ENCODE measurements at regions not wholly inside any gene's neighbourhood (a gene's known extent, or its start where the extent isn't known, plus 50 kb on each side); places are given as distances from the start of the nearest gene placed in this dataset.

DNA sequence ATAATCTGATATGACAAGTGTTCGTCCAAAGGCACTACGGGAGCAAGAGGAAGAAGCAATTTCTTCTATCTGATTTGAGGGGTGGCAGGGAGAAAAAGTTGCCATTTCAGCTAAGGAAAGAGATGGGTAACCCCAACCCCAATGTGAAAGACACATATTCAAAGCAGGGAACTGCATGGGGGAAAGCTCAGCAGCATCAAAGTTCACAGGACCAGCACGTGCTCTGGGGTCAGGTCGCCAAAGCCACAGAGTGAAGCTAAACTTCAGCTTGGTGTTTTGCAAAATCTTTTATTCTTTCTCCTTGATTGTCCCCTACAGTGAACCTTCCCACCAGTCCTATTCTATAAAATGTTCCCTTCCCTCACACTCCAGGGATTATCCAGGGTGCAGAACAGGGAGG lies 112.8 kb upstream of the PPP2R2D start:
- Histone ChIP-seq H4K91ac (ENCODE audit: insufficient read length, low read depth, low read length) (no peak overlapping the region), H3K27ac (ENCODE audit: insufficient read length, low read depth, low read length) (no peak overlapping the region), H3K18ac (ENCODE audit: insufficient read length, low read depth, low read length) (no peak overlapping the region), H3K14ac (ENCODE audit: insufficient read depth, low read length) (no peak overlapping the region), H3K27me3 (ENCODE audit: insufficient read depth, low read length) (no peaks in the 10 kb centered on the region), H2BK120ac (ENCODE audit: low read depth, low read length, poor library complexity, severe bottlenecking) (no peak overlapping the region), H3K9ac (ENCODE audit: extremely low read depth, insufficient read length, low read length) (no peak overlapping the region), H3K79me2 (ENCODE audit: insufficient read depth, low read length) (no peaks in the 10 kb centered on the region), H2BK12ac (ENCODE audit: insufficient read length, low read depth, low read length) (no peak overlapping the region), H3T11ph (ENCODE audit: low read length) (no peak overlapping the region), H4K20me1 (ENCODE audit: control insufficient read depth, insufficient read depth, insufficient read length) (no peaks in the 10 kb centered on the region), H2AK5ac (ENCODE audit: insufficient read length, low read length) (no peak overlapping the region), H3K56ac (ENCODE audit: insufficient read length, low read depth, low read length) (no peak overlapping the region), H3K23me2 (ENCODE audit: insufficient read length, low read depth, low read length, poor library complexity, severe bottlenecking) (no peaks in the 10 kb centered on the region), H2AFZ (ENCODE audit: low read length) (no peak overlapping the region), H2BK15ac (ENCODE audit: low read depth, low read length) (no peak overlapping the region), H2BK20ac (ENCODE audit: low read depth, low read length, poor library complexity, severe bottlenecking) (no peak overlapping the region), H4K5ac (ENCODE audit: insufficient read length, low read depth, low read length) (no peak overlapping the region), H4K8ac (replicated peaks; ENCODE audit: insufficient read length, low read depth, low read length) (no peak overlapping the region), H3K4me2 (ENCODE audit: insufficient read depth, insufficient read length, low read length) (no peak overlapping the region), H3K23ac (ENCODE audit: insufficient read length, low read depth, low read length) (no peak overlapping the region), H3K9me3 (ENCODE audit: control insufficient read depth, low read depth, low read length) (peaks cover 6% of the 10 kb centered on the region), H2BK5ac (ENCODE audit: insufficient read length, low read length) (no peak overlapping the region), H3K4ac (ENCODE audit: low read depth, low read length) (no peak overlapping the region), H3K4me1 (ENCODE audit: insufficient read depth, low read length) (peaks cover 5% of the 10 kb centered on the region; the same call in 1 of the 2 replicates), H3K79me1 (ENCODE audit: insufficient read depth, low read depth, low read length, poor library complexity, severe bottlenecking) (no peaks in the 10 kb centered on the region)
- no peak for TF ChIP-seq CTCF (conservative IDR thresholded peaks at IDR 0.05)
- H3K27me3 Mint-ChIP-seq (ENCODE audit: low read depth) = peaks cover 7% of the 10 kb centered on the region
- no peak for DNase-seq
- H3K9me3 Mint-ChIP-seq = peaks cover 29 to 32% of the 10 kb centered on the region in 2 experiments
- H3K4me1 Mint-ChIP-seq = peaks cover 13 to 16% of the 10 kb centered on the region in 2 experiments
- H3K36me3 Mint-ChIP-seq (ENCODE audit: insufficient read depth in 1 of 3, low read depth in 3 of 3) = peaks cover 0 to 24% (median 8%) of the 10 kb centered on the region in 3 experiments; a peak in 4 of 7 replicates
- H3K4me3 Mint-ChIP-seq = no peak overlapping the region
- H3K27ac Mint-ChIP-seq = no peak overlapping the region
- WGBS (ENCODE audit: extremely low coverage, insufficient read length, low lambda C conversion rate) = no CpG with 5 or more reads among the region's 4 CpGs
